ACHN (cell line): ENCODE measurements at regions not wholly inside any gene's neighbourhood (a gene's known extent, or its start where the extent isn't known, plus 50 kb on each side); places are given as distances from the start of the nearest gene placed in this dataset.

ENCODE experiments used
- DNase-seq: peaks from one replicate; pipeline ENCODE4 v3.0.0-alpha.2; 2015
- in situ Hi-C: cut with HindIII; loops from 2 replicates; pipeline ENCODE4 v1.10.0; 2017; ENCODE audit warnings: low sequenced_read_pairs, low pct_ligation_motif_present, low pct_unique_long_range_greater_than_20kb

- DNase-seq, result no peak
- in situ Hi-C loops, result loop anchor here (25.0 kb wide), 1 partner anchor 216 kb away; the partner anchor contains the start of gene TNFRSF21
These were observed 54.2 kb upstream of the ADGRF1 start for GRCh38 chr6:47096211-47096895.

- no peak for DNase-seq
- in situ Hi-C loops, result loop anchor here (25.0 kb wide), 1 partner anchor 218 kb away; the partner anchor contains the start of gene TNFRSF21
These were observed 52.3 kb upstream of the ADGRF1 start for GRCh38 chr6:47094241-47094925.

- DNase-seq, result no peak
- in situ Hi-C loops, result loop anchor here (25.0 kb wide), 1 partner anchor 219 kb away; the partner anchor contains the start of gene TNFRSF21
These were observed 51.0 kb upstream of the ADGRF1 start for GRCh38 chr6:47093169-47093568.

GRCh38 chr6:47091886-47092668, 49.9 kb upstream of the ADGRF1 start:
- in situ Hi-C loops, result loop anchor here (25.0 kb wide), 1 partner anchor 220 kb away; the partner anchor contains the start of gene TNFRSF21
- DNase-seq, result no peak
